Thyroid gland (tissue), 4 donors: ENCODE measurements at regions not wholly inside any gene's neighbourhood (a gene's known extent, or its start where the extent isn't known, plus 50 kb on each side); places are given as distances from the start of the nearest gene placed in this dataset.

ENCODE experiments used
- DNase-seq, 2 donors: peaks; one replicate each; pipeline ENCODE4 v3.0.0-alpha.2; 2019
- H3K27ac ChIP-seq, 3 donors: fragments of 200-600 bp; sonication (generic); 1 replicate in 2 of 3; 2 replicates in 1 of 3; pipeline ENCODE4 v1.5.1; 2016 to 2019; ENCODE audit warnings: mild to moderate bottlenecking in 1 of 3, moderate library complexity in 1 of 3
- H3K27me3 ChIP-seq: fragments of 200-600 bp; sonication (generic); one replicate; pipeline ENCODE4 v1.5.1; 2019
- H3K36me3 ChIP-seq, 2 donors: fragments of 200-600 bp; sonication (generic); one replicate each; pipeline ENCODE4 v1.5.1; 2016 to 2019
- H3K4me1 ChIP-seq, 2 donors: fragments of 200-600 bp; sonication (generic); one replicate each; pipeline ENCODE4 v1.5.1; 2017 to 2019
- H3K4me3 ChIP-seq, 3 donors: fragments of 200-600 bp; sonication (generic); replicated peaks in 1 of 3; 1 replicate in 2 of 3; 2 replicates in 1 of 3; pipeline ENCODE4 v1.5.1; 2016; ENCODE audit warnings: mild to moderate bottlenecking in 1 of 3
- H3K9me3 ChIP-seq: fragments of 200-600 bp; sonication (generic); one replicate; pipeline ENCODE4 v1.5.1; 2017
- POLR2A ChIP-seq, 2 donors: fragments of 450-650 bp; IDR thresholded peaks; one replicate each; pipeline ENCODE4 v1.6.1; 2017; ENCODE audit warnings: antibody characterized with exemption in 2 of 2, mild to moderate bottlenecking in 2 of 2, moderate library complexity in 1 of 2
- WGBS, 2 donors: methylation state at CpG; one replicate each; pipeline ENCODE4 v1.1.5; 2017; 5-methylcytosine and 5-hydroxymethylcytosine counted together
- intact Hi-C: fragments of 100-400 bp; cut with DNase I; formaldehyde crosslinking; loops from one replicate; pipeline ENCODE4 v1.15.1; 2023
- TF ChIP-seq, protein P1 (sequence below), 6 experiments: fragments of 200-600 bp in 3 of 6; fragments of 450-650 bp in 3 of 6; sonication (generic) in 3 of 6; IDR thresholded peaks; one replicate each; pipeline ENCODE4 v1.5.1; 2016 to 2019; ENCODE audit warnings: antibody characterized with exemption in 6 of 6, mild to moderate bottlenecking in 2 of 6, inconsistent platforms in 1 of 6, moderate library complexity in 1 of 6

DNA sequence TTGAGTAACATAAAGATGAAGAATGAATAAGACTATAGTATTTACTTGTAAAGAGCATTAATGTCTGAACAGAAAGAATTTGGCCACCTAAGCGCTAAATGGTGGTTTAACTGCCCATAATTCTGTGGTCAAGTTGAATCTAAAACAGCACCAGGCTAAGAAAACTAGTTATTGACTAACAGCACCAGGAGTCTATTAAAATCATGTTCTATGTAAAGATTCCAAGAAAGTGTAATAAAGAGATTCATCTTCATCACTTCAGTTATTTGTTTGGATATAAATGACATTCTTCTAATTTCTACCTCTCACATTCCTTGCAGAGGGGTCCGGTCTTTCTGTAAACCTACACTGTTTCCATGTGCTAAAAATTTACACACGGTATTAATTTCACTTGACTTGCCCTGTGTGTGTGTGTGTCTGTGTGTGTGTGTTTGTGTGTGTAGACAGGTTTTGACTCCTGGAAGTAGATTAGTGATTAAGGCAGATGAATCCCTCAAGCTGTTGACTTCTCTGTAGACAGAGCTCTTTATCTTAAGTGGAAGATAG, 84.4 kb downstream of the KLF6 start:
- WGBS, 2 donors = 60 to 62% methylated on average over 3 of the region's 3 CpGs
- H3K27me3 ChIP-seq = no peaks in the 10 kb centered on the region

DNA sequence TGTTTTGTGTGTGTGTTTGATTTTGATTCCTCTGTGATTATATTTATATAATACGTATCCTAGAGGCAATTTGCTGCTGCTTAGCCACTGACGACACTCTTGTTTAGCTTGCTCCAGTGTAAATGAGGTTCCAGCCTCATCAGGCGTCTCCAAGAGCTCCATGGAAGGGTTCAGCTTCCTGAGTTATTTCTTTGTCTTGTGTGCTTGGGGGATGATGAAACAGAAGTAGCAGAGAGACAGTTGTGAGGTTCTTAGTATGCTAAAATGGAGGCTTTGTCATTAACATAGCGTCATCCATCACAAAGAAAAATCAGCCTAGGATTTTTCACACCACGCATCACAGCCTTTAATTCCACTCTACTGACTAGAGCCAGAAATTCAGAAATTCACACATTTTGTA, 85.1 kb downstream of the KLF6 start:
- Histone ChIP-seq H3K9me3 (no peaks in the 10 kb centered on the region), H3K4me3 (no peak overlapping the region), H3K27ac (no peak overlapping the region), H3K4me1 (peaks cover 3 to 17% of the 10 kb centered on the region in 2 donors), H3K36me3 (no peaks in the 10 kb centered on the region), H3K27me3 (no peaks in the 10 kb centered on the region)
- 90 to 94% methylated on average over 5 of the region's 5 CpGs for WGBS, 2 donors
- no peak for DNase-seq
- TF ChIP-seq, protein P1, sequence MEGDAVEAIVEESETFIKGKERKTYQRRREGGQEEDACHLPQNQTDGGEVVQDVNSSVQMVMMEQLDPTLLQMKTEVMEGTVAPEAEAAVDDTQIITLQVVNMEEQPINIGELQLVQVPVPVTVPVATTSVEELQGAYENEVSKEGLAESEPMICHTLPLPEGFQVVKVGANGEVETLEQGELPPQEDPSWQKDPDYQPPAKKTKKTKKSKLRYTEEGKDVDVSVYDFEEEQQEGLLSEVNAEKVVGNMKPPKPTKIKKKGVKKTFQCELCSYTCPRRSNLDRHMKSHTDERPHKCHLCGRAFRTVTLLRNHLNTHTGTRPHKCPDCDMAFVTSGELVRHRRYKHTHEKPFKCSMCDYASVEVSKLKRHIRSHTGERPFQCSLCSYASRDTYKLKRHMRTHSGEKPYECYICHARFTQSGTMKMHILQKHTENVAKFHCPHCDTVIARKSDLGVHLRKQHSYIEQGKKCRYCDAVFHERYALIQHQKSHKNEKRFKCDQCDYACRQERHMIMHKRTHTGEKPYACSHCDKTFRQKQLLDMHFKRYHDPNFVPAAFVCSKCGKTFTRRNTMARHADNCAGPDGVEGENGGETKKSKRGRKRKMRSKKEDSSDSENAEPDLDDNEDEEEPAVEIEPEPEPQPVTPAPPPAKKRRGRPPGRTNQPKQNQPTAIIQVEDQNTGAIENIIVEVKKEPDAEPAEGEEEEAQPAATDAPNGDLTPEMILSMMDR (IDR thresholded peaks at IDR 0.05) = no peak
- TF ChIP-seq POLR2A (IDR thresholded peaks at IDR 0.05) = no peak
- intact Hi-C loops = no loop called here

More for the DNA sequence above, 84.4 kb downstream of the KLF6 start:
- TF ChIP-seq, protein P1 (IDR thresholded peaks at IDR 0.05) = no peak
- intact Hi-C loops = no loop called here
- Histone ChIP-seq H3K9me3 (no peaks in the 10 kb centered on the region), H3K36me3 (no peaks in the 10 kb centered on the region), H3K27ac (no peak overlapping the region), H3K4me3 (no peak overlapping the region), H3K4me1 (peaks cover 3 to 18% of the 10 kb centered on the region in 2 donors)
- DNase-seq = no peak

DNA sequence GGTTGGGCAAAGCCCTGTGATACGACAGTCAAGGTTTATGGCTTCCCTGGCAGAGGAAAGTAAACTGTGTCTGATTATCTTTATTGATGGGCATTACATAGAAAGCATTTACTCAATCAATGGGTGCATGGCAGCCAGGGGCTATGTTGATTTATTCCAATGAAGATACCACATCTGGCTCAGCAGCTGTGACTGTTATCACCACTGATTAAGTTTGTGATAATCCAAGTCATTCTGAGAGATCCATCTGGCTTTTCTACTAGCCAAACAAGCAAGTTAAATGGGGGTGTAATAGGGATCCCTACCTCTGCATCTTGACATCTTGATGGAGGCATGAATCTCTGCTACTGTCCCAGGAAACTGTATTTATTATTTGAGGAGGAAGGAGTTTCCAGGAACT, 86.7 kb downstream of the KLF6 start:
- H3K9me3 ChIP-seq = no peaks in the 10 kb centered on the region
- no peaks in the 10 kb centered on the region for H3K36me3 ChIP-seq
- no peaks in the 10 kb centered on the region for H3K27me3 ChIP-seq
- TF ChIP-seq POLR2A (IDR thresholded peaks at IDR 0.05) = no peak
- TF ChIP-seq, protein P1 (IDR thresholded peaks at IDR 0.05) = no peak
- H3K4me1 ChIP-seq = peaks cover 3 to 10% of the 10 kb centered on the region in 2 donors
- intact Hi-C loops = no loop called here
- H3K27ac ChIP-seq = no peak overlapping the region
- DNase-seq = no peak
- WGBS, 2 donors = 92 to 93% methylated on average over 1 of the region's 1 CpG
- H3K4me3 ChIP-seq = no peak overlapping the region

DNA sequence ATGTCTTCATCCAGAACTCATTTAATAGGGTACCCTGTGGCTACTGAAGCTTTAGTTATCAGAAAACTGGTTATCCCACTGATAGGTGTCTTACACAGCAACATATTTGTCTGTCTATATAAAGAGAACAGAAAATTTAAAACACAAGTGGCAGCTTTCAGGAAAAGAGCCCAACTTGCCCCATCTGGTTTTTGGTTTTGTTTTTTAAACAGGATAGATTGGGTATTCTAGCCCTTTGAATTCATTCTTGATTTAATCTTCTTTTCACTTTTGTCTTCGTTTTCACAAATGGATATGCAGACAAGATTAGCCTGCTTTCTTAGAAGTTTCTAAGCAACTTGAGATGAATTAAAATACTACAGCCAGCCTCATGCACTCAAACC, 91.3 kb downstream of the KLF6 start:
- Histone ChIP-seq H3K9me3 (no peaks in the 10 kb centered on the region), H3K36me3 (no peaks in the 10 kb centered on the region), H3K4me3 (no peak overlapping the region), H3K4me1 (peaks cover 4 to 6% of the 10 kb centered on the region in 2 donors), H3K27me3 (no peaks in the 10 kb centered on the region), H3K27ac (no peak overlapping the region)
- WGBS, 2 donors = 72 to 73% methylated on average over 1 of the region's 1 CpG
- no peak for DNase-seq
- TF ChIP-seq, protein P1 (IDR thresholded peaks at IDR 0.05) = no peak
- TF ChIP-seq POLR2A (IDR thresholded peaks at IDR 0.05) = no peak
- intact Hi-C loops = no loop called here

DNA sequence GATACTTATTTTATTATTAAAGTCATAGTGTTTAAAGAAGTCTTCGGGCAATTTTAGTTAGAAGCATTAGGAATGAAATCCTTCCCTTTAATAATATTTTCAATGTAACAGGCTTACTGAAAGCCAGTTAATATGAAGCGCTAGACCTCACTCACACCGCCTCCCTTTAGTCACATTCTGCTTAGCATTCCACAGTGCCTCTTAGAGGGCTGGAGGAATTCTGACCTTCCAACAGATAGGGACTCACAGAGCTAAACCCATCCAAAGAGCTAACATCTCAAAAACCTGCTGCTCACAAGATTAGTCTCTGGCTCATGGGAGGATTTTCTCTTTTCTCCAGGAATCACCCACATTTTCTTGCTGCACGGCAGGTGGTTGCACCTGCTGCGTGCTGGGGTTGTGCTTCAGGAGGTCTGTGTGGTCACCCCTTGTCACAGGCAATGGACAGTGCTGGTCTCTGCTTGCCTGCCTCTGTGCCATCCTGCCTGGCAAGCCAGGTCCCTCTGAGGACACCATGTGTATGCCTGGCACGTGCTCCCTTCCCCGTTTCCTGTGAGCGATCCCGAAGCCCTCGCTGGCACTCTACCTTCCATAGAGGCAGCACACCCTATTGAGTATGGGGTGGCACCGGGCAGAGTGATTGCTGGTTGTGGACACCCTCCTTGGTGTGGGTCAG, 91.8 kb downstream of the KLF6 start:
- no peak overlapping the region for H3K27ac ChIP-seq
- WGBS, 2 donors = 85 to 89% methylated on average over 7 to 11 of the region's 11 CpGs
- no peaks in the 10 kb centered on the region for H3K36me3 ChIP-seq
- H3K4me3 ChIP-seq = no peak overlapping the region
- peaks cover 4 to 6% of the 10 kb centered on the region in 2 donors for H3K4me1 ChIP-seq
- TF ChIP-seq POLR2A (IDR thresholded peaks at IDR 0.05) = no peak
- TF ChIP-seq, protein P1 (IDR thresholded peaks at IDR 0.05) = no peak
- H3K27me3 ChIP-seq = no peaks in the 10 kb centered on the region
- no peaks in the 10 kb centered on the region for H3K9me3 ChIP-seq
- DNase-seq = no peak
- intact Hi-C loops = no loop called here
